ENCODE measurements at regions not wholly inside any gene's neighbourhood (a gene's known extent, or its start where the extent isn't known, plus 50 kb on each side); places are given as distances from the start of the nearest gene placed in this dataset.

DNA sequence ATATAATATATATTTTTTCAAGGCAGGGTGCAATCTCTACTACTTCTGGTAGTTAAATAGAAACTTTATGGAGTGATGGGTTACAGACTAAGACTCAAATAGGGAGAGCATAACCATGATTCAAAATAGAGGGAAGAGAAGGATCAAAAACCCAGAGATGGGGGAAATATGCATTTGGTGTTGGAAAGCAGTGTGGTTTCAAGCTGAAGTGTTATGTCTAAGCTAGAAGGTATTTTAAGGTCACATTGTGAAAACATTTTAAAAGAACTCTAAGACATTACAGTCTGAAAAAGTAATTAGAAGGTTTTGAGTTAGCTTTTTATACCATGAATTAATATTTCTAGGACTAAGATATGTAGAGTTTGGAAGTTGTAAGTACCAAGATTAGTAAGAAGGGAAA is 2741.4 kb downstream of the PCDH9 start:
- TF ChIP-seq, protein P1, sequence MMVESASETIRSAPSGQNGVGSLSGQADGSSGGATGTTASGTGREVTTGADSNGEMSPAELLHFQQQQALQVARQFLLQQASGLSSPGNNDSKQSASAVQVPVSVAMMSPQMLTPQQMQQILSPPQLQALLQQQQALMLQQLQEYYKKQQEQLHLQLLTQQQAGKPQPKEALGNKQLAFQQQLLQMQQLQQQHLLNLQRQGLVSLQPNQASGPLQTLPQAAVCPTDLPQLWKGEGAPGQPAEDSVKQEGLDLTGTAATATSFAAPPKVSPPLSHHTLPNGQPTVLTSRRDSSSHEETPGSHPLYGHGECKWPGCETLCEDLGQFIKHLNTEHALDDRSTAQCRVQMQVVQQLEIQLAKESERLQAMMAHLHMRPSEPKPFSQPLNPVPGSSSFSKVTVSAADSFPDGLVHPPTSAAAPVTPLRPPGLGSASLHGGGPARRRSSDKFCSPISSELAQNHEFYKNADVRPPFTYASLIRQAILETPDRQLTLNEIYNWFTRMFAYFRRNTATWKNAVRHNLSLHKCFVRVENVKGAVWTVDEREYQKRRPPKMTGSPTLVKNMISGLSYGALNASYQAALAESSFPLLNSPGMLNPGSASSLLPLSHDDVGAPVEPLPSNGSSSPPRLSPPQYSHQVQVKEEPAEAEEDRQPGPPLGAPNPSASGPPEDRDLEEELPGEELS (CRISPR knock-in tag; IDR thresholded peaks at IDR 0.05) = no peak
- Mint-ChIP-seq H3K9me3 (peaks cover 7% of the 10 kb centered on the region), H3K27ac (no peak overlapping the region), H3K4me3 (no peak overlapping the region), H3K27me3 (ENCODE audit: low read depth) (no peaks in the 10 kb centered on the region), H3K4me1 (no peaks in the 10 kb centered on the region), H3K36me3 (no peaks in the 10 kb centered on the region)
- ChIA-PET POLR2A (no interaction called here), CTCF (no interaction called here)
- ATAC-seq (no peak), DNase-seq (ENCODE audit: low spot score) (no peak)

DNA sequence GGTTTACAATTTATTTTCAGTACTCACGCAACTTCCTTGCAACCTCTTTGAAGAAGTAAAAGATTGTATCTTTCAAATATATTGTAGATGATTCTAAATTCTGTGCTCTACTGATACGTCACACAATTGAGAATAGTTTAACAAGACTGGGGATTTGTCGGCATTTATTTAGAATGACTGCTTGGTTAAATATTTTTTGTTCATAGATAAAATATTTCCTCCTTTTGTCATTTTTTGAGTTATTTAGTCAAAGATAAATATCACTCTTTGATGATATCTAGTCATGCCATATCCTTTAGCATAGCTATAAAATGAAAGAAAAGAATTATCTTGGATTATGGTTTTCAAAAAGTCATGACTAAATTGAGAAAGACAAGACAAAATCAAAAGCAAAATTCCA is 2747.8 kb downstream of the PCDH9 start:
- H3K4me1 Mint-ChIP-seq = peaks cover 18% of the 10 kb centered on the region
- CTCF ChIA-PET = no interaction called here
- POLR2A ChIA-PET = no interaction called here
- no peak overlapping the region for H3K27ac Mint-ChIP-seq
- no peak for DNase-seq (ENCODE audit: low spot score)
- no peak for TF ChIP-seq SOX15 (CRISPR knock-in tag; IDR thresholded peaks at IDR 0.05)
- no peak for TF ChIP-seq PRRX2 (CRISPR knock-in tag; IDR thresholded peaks at IDR 0.05)
- H3K9me3 Mint-ChIP-seq = peaks cover 7% of the 10 kb centered on the region
- H3K36me3 Mint-ChIP-seq = no peaks in the 10 kb centered on the region
- no peak overlapping the region for H3K4me3 Mint-ChIP-seq
- no peaks in the 10 kb centered on the region for H3K27me3 Mint-ChIP-seq (ENCODE audit: low read depth)
- ATAC-seq = no peak

DNA sequence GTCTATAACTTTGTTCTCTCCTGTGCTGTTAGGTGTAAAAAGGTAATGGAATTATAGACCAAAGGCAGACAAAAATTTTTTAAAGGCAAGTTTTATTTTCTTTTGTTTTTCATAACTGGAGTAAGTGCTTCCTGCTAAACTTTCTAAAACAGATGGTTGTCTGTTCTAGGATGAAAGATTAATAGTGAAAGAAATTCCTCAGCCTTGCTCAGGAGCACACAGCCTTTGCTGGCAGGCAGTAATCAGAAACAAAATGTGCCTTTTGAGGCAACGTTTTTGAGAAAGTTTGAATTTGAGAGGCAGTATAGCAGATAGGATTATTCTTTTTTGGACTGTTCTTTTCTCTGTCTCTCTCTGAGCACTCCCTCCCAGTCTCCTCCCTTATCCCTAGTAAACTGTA is 2749.5 kb downstream of the PCDH9 start:
- H3K27me3 Mint-ChIP-seq (ENCODE audit: low read depth) = no peaks in the 10 kb centered on the region
- ATAC-seq (no peak), DNase-seq (ENCODE audit: low spot score) (no peak)
- ChIA-PET POLR2A (no interaction called here), CTCF (no interaction called here)
- H3K4me3 Mint-ChIP-seq = no peak overlapping the region
- H3K36me3 Mint-ChIP-seq = peaks cover 6% of the 10 kb centered on the region
- H3K27ac Mint-ChIP-seq = no peak overlapping the region
- TF ChIP-seq, protein P2, sequence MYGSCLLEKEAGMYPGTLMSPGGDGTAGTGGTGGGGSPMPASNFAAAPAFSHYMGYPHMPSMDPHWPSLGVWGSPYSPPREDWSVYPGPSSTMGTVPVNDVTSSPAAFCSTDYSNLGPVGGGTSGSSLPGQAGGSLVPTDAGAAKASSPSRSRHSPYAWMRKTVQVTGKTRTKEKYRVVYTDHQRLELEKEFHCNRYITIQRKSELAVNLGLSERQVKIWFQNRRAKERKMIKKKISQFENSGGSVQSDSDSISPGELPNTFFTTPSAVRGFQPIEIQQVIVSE (CRISPR knock-in tag; IDR thresholded peaks at IDR 0.05; ENCODE audit: borderline replicate concordance) = no peak
- TF ChIP-seq MXD4 (CRISPR knock-in tag; IDR thresholded peaks at IDR 0.05; ENCODE audit: borderline replicate concordance) = no peak
- no peak for TF ChIP-seq CREM (CRISPR knock-in tag; IDR thresholded peaks at IDR 0.05)
- TF ChIP-seq, protein P3, sequence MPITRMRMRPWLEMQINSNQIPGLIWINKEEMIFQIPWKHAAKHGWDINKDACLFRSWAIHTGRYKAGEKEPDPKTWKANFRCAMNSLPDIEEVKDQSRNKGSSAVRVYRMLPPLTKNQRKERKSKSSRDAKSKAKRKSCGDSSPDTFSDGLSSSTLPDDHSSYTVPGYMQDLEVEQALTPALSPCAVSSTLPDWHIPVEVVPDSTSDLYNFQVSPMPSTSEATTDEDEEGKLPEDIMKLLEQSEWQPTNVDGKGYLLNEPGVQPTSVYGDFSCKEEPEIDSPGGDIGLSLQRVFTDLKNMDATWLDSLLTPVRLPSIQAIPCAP (CRISPR knock-in tag; IDR thresholded peaks at IDR 0.05) = no peak
- TF ChIP-seq, protein P4, sequence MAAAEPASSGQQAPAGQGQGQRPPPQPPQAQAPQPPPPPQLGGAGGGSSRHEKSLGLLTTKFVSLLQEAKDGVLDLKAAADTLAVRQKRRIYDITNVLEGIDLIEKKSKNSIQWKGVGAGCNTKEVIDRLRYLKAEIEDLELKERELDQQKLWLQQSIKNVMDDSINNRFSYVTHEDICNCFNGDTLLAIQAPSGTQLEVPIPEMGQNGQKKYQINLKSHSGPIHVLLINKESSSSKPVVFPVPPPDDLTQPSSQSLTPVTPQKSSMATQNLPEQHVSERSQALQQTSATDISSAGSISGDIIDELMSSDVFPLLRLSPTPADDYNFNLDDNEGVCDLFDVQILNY (CRISPR knock-in tag; IDR thresholded peaks at IDR 0.05) = no peak
- TF ChIP-seq NFE2L1 (CRISPR knock-in tag; IDR thresholded peaks at IDR 0.05) = no peak
- TF ChIP-seq, protein P5, sequence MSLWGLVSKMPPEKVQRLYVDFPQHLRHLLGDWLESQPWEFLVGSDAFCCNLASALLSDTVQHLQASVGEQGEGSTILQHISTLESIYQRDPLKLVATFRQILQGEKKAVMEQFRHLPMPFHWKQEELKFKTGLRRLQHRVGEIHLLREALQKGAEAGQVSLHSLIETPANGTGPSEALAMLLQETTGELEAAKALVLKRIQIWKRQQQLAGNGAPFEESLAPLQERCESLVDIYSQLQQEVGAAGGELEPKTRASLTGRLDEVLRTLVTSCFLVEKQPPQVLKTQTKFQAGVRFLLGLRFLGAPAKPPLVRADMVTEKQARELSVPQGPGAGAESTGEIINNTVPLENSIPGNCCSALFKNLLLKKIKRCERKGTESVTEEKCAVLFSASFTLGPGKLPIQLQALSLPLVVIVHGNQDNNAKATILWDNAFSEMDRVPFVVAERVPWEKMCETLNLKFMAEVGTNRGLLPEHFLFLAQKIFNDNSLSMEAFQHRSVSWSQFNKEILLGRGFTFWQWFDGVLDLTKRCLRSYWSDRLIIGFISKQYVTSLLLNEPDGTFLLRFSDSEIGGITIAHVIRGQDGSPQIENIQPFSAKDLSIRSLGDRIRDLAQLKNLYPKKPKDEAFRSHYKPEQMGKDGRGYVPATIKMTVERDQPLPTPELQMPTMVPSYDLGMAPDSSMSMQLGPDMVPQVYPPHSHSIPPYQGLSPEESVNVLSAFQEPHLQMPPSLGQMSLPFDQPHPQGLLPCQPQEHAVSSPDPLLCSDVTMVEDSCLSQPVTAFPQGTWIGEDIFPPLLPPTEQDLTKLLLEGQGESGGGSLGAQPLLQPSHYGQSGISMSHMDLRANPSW (CRISPR knock-in tag; conservative IDR thresholded peaks at IDR 0.05; ENCODE audit: low read depth) = no peak
- TF ChIP-seq, protein P6, sequence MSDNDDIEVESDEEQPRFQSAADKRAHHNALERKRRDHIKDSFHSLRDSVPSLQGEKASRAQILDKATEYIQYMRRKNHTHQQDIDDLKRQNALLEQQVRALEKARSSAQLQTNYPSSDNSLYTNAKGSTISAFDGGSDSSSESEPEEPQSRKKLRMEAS (CRISPR knock-in tag; IDR thresholded peaks at IDR 0.05) = no peak
- no peak for TF ChIP-seq GTF2I (CRISPR knock-in tag; conservative IDR thresholded peaks at IDR 0.05)
- no peak for TF ChIP-seq ZNF219 (CRISPR knock-in tag; IDR thresholded peaks at IDR 0.05; ENCODE audit: borderline replicate concordance)
- TF ChIP-seq, protein P7, sequence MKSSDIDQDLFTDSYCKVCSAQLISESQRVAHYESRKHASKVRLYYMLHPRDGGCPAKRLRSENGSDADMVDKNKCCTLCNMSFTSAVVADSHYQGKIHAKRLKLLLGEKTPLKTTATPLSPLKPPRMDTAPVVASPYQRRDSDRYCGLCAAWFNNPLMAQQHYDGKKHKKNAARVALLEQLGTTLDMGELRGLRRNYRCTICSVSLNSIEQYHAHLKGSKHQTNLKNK (CRISPR knock-in tag; IDR thresholded peaks at IDR 0.05) = no peak
- TF ChIP-seq ZBTB21 (CRISPR knock-in tag; IDR thresholded peaks at IDR 0.05; ENCODE audit: borderline replicate concordance) = no peak
- TF ChIP-seq, protein P8, sequence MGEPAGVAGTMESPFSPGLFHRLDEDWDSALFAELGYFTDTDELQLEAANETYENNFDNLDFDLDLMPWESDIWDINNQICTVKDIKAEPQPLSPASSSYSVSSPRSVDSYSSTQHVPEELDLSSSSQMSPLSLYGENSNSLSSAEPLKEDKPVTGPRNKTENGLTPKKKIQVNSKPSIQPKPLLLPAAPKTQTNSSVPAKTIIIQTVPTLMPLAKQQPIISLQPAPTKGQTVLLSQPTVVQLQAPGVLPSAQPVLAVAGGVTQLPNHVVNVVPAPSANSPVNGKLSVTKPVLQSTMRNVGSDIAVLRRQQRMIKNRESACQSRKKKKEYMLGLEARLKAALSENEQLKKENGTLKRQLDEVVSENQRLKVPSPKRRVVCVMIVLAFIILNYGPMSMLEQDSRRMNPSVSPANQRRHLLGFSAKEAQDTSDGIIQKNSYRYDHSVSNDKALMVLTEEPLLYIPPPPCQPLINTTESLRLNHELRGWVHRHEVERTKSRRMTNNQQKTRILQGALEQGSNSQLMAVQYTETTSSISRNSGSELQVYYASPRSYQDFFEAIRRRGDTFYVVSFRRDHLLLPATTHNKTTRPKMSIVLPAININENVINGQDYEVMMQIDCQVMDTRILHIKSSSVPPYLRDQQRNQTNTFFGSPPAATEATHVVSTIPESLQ (CRISPR knock-in tag; IDR thresholded peaks at IDR 0.05) = no peak
- TF ChIP-seq NR2C2 (CRISPR knock-in tag; IDR thresholded peaks at IDR 0.05) = no peak
- peaks cover 18% of the 10 kb centered on the region for H3K4me1 Mint-ChIP-seq
- H3K9me3 Mint-ChIP-seq = peaks cover 16% of the 10 kb centered on the region
